Uterus (tissue), 2 donors: ENCODE measurements at regions not wholly inside any gene's neighbourhood (a gene's known extent, or its start where the extent isn't known, plus 50 kb on each side); places are given as distances from the start of the nearest gene placed in this dataset.

Experiments used
- CTCF ChIP-seq, 4 experiments: fragments of 200-600 bp in 2 of 4; fragments of 450-650 bp in 2 of 4; sonication (generic) in 2 of 4; IDR thresholded peaks; one replicate each; pipeline ENCODE4 v1.5.1; 2016 to 2019; ENCODE audit warnings: antibody characterized with exemption in 4 of 4, mild to moderate bottlenecking in 2 of 4, moderate library complexity in 1 of 4
- POLR2A ChIP-seq, 2 donors: fragments of 450-650 bp; IDR thresholded peaks; one replicate each; pipeline ENCODE4 v1.6.1; 2016; ENCODE audit warnings: antibody characterized with exemption in 2 of 2, mild to moderate bottlenecking in 1 of 2, moderate library complexity in 1 of 2

DNA sequence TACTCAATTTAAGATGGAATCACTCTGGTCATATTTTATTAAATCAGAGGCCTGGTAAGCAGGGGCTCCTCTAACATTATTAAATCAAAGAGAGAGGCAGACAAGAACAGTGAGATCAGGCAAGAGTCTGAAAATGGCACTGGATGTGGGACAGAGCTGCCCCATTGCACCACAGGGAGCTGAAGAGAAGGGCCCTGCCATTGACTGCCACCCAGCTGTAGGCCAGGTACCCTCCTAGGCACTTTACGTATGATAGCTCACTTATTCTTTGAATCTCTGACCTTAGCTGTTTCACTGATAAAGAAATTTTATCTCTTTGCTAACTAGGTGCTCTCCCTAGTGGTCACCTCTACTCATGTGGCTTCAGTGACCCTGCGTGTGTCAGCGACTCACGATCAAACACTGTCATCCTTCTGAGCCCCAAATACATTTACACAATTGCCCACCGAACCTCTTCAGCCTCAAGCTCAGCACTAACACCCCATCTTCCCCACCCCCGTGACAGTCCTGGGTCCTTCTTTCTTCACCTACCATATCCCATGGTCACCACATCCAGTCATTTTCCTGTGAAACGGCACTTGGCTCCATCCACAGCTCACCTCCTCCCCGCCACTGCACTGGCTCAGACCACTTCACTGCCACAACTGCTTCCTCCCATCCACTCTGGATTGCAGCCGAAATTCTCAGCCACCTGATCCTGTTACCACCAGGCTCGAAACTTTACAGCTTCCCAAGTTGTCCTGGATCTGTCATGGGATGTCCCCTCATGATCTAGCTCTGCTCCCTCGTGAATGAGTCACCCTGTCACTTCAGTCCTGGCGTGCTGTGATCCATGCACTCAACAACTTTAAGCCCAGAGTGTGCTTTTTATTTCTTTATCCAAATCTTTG is 97.3 kb upstream of the SYT6 start:
- TF ChIP-seq POLR2A (IDR thresholded peaks at IDR 0.05) (no peak), CTCF (IDR thresholded peaks at IDR 0.05) (no peak)
